Calu3 (cell line): ENCODE measurements at regions not wholly inside any gene's neighbourhood (a gene's known extent, or its start where the extent isn't known, plus 50 kb on each side); places are given as distances from the start of the nearest gene placed in this dataset.

Experiments used
- BruUV-seq: library from RNA; stranded (reverse); fragments of 400-500 nt; replicated peaks from 2 replicates; lab custom pipeline; 2021; lab: Mats Ljungman, UMichigan
- CTCF ChIA-PET: fragments of 300-600 bp; sonication (Branson Sonifier 250); formaldehyde crosslinking; loops from one replicate; lab custom pipeline; 2022; ENCODE audit warnings: antibody characterized with exemption; lab: Charles Lee
- DNase-seq: peaks from one replicate; pipeline ENCODE4 v3.0.0; 2022
- H3K27ac Mint-ChIP-seq: one replicate; pipeline ENCODE4 v1.8.0; 2022; ENCODE audit warnings: mixed read lengths; ENCODE audit not compliant: unreplicated experiment
- H3K27me3 Mint-ChIP-seq: one replicate; pipeline ENCODE4 v1.8.0; 2022; ENCODE audit warnings: mixed read lengths; ENCODE audit not compliant: unreplicated experiment
- H3K36me3 Mint-ChIP-seq: one replicate; pipeline ENCODE4 v1.8.0; 2022; ENCODE audit warnings: mild to moderate bottlenecking, moderate library complexity, mixed read lengths; ENCODE audit not compliant: insufficient read depth, unreplicated experiment
- H3K4me1 Mint-ChIP-seq: one replicate; pipeline ENCODE4 v1.8.0; 2022; ENCODE audit warnings: mild to moderate bottlenecking, low read depth, mixed read lengths; ENCODE audit not compliant: unreplicated experiment
- H3K4me3 Mint-ChIP-seq: one replicate; pipeline ENCODE4 v1.8.0; 2022; ENCODE audit warnings: mild to moderate bottlenecking, low read depth, moderate library complexity, mixed read lengths; ENCODE audit not compliant: unreplicated experiment
- H3K9me3 Mint-ChIP-seq: one replicate; pipeline ENCODE4 v1.8.0; 2022; ENCODE audit warnings: low read depth, mixed read lengths; ENCODE audit not compliant: unreplicated experiment
- CTCF ChIP-seq: fragments of 200-600 bp; IDR thresholded peaks from one replicate; pipeline ENCODE4 v1.8.0; 2022; ENCODE audit warnings: antibody characterized with exemption; ENCODE audit not compliant: unreplicated experiment
- intact Hi-C: fragments of 100-400 bp; cut with micrococcal nuclease; formaldehyde crosslinking; loops from one replicate; pipeline ENCODE4 v1.10.0; 2022; ENCODE audit not compliant: unreplicated experiment

GRCh38 chr4:54513204-54513603 is 144.6 kb upstream of the KIT start:
- no peak overlapping the region for H3K4me3 Mint-ChIP-seq
- H3K4me1 Mint-ChIP-seq = no peaks in the 10 kb centered on the region
- no TSS peak for BruUV-seq
- no peak for TF ChIP-seq CTCF
- H3K27ac Mint-ChIP-seq = no peak overlapping the region
- no peaks in the 10 kb centered on the region for H3K36me3 Mint-ChIP-seq
- DNase-seq = no peak
- CTCF ChIA-PET = no interaction called here
- no peaks in the 10 kb centered on the region for H3K9me3 Mint-ChIP-seq
- peaks cover 46% of the 10 kb centered on the region for H3K27me3 Mint-ChIP-seq
- intact Hi-C loops = no loop called here

- intact Hi-C loops = no loop called here
- no peak for DNase-seq
- Mint-ChIP-seq H3K27me3 (peaks cover 41% of the 10 kb centered on the region), H3K4me1 (no peaks in the 10 kb centered on the region), H3K9me3 (no peaks in the 10 kb centered on the region), H3K4me3 (no peak overlapping the region), H3K27ac (no peak overlapping the region), H3K36me3 (no peaks in the 10 kb centered on the region)
- CTCF ChIA-PET = no interaction called here
- no TSS peak for BruUV-seq
- TF ChIP-seq CTCF = no peak
These were observed 144.0 kb upstream of the KIT start for GRCh38 chr4:54513741-54514140.

- intact Hi-C loops = no loop called here
- TF ChIP-seq CTCF = no peak
- BruUV-seq = no TSS peak
- H3K9me3 Mint-ChIP-seq = no peaks in the 10 kb centered on the region
- H3K27me3 Mint-ChIP-seq = peaks cover 37% of the 10 kb centered on the region
- CTCF ChIA-PET = no interaction called here
- H3K4me1 Mint-ChIP-seq = no peaks in the 10 kb centered on the region
- no peak for DNase-seq
- no peak overlapping the region for H3K27ac Mint-ChIP-seq
- no peak overlapping the region for H3K4me3 Mint-ChIP-seq
- no peaks in the 10 kb centered on the region for H3K36me3 Mint-ChIP-seq
These were observed 141.1 kb upstream of the KIT start for GRCh38 chr4:54516556-54517215.

GRCh38 chr4:54517781-54518444 is 139.8 kb upstream of the KIT start:
- TF ChIP-seq CTCF = no peak
- H3K27ac Mint-ChIP-seq = no peak overlapping the region

More at GRCh38 chr4:54517781-54518444, 139.8 kb upstream of the KIT start:
- no peak for DNase-seq
- no peaks in the 10 kb centered on the region for H3K36me3 Mint-ChIP-seq
- H3K4me3 Mint-ChIP-seq = no peak overlapping the region
- no peaks in the 10 kb centered on the region for H3K4me1 Mint-ChIP-seq
- no peaks in the 10 kb centered on the region for H3K9me3 Mint-ChIP-seq
- intact Hi-C loops = no loop called here
- BruUV-seq = no TSS peak
- CTCF ChIA-PET = no interaction called here
- H3K27me3 Mint-ChIP-seq = peaks cover 25% of the 10 kb centered on the region
